T47D (cell line): ENCODE measurements at regions not wholly inside any gene's neighbourhood (a gene's known extent, or its start where the extent isn't known, plus 50 kb on each side); places are given as distances from the start of the nearest gene placed in this dataset.

Source experiments
- DNase-seq, 2 experiments: peaks; one replicate each; pipeline versions ENCODE4 v3.0.0 to v3.0.0-alpha.2; 2011 to 2012; ENCODE audit warnings: low read depth in 1 of 2, low spot score in 1 of 2
- JUND ChIP-seq: IDR thresholded peaks from 2 replicates; pipeline ENCODE4 v1.6.1; 2012; ENCODE audit warnings: low read depth
- in situ Hi-C: cut with HindIII; loops from 2 replicates; pipeline ENCODE4 v1.10.0; 2016; ENCODE audit warnings: low sequenced_read_pairs, low pct_unique_long_range_greater_than_20kb

- TF ChIP-seq JUND: no peak
- in situ Hi-C loops: no loop called here
- no peak for DNase-seq
Observed at GRCh38 chr20:52572687-52573086, 381.1 kb upstream of the ZFP64 start.

- in situ Hi-C loops: no loop called here
- DNase-seq: no peak
- no peak for TF ChIP-seq JUND
Observed at GRCh38 chr20:52569201-52569600, 377.6 kb upstream of the ZFP64 start.

- TF ChIP-seq JUND: no peak
- in situ Hi-C loops: no loop called here
- DNase-seq: no peak
Observed at GRCh38 chr20:52565614-52566013, 374.0 kb upstream of the ZFP64 start.

- in situ Hi-C loops: no loop called here
- TF ChIP-seq JUND: no peak
- DNase-seq: peak in 1 of 2 experiments; percentile 32
Observed at GRCh38 chr20:52564594-52564993, 373.0 kb upstream of the ZFP64 start.

GRCh38 chr20:52552181-52552872 lies 360.7 kb upstream of the ZFP64 start:
- in situ Hi-C loops: no loop called here
- TF ChIP-seq JUND: no peak
- DNase-seq: no peak

GRCh38 chr20:52542131-52542530 lies 350.6 kb upstream of the ZFP64 start:
- in situ Hi-C loops: no loop called here
- no peak for TF ChIP-seq JUND
- no peak for DNase-seq

GRCh38 chr20:52540509-52540908 lies 348.9 kb upstream of the ZFP64 start:
- in situ Hi-C loops: no loop called here
- DNase-seq: no peak
- no peak for TF ChIP-seq JUND

- no peak for DNase-seq
- no peak for TF ChIP-seq JUND
- in situ Hi-C loops: no loop called here
Observed at GRCh38 chr20:52539891-52540290, 348.3 kb upstream of the ZFP64 start.

GRCh38 chr20:52536841-52537400 lies 345.3 kb upstream of the ZFP64 start:
- in situ Hi-C loops: no loop called here
- no peak for TF ChIP-seq JUND
- no peak for DNase-seq

GRCh38 chr20:52536040-52536439 lies 344.5 kb upstream of the ZFP64 start:
- no peak for TF ChIP-seq JUND
- DNase-seq: no peak
- in situ Hi-C loops: no loop called here

GRCh38 chr20:52534616-52535015 lies 343.0 kb upstream of the ZFP64 start:
- in situ Hi-C loops: no loop called here
- DNase-seq: no peak
- no peak for TF ChIP-seq JUND

- no peak for TF ChIP-seq JUND
- no peak for DNase-seq
Observed at GRCh38 chr20:52533401-52533800, 341.8 kb upstream of the ZFP64 start.

GRCh38 chr20:52532674-52533073 lies 341.1 kb upstream of the ZFP64 start:
- no peak for DNase-seq
- in situ Hi-C loops: no loop called here
- TF ChIP-seq JUND: no peak

More at GRCh38 chr20:52533401-52533800, 341.8 kb upstream of the ZFP64 start:
- in situ Hi-C loops: no loop called here

GRCh38 chr20:52530571-52530970 lies 339.0 kb upstream of the ZFP64 start:
- TF ChIP-seq JUND: no peak
- DNase-seq: no peak
- in situ Hi-C loops: no loop called here
